ENCODE measurements at regions not wholly inside any gene's neighbourhood (a gene's known extent, or its start where the extent isn't known, plus 50 kb on each side); places are given as distances from the start of the nearest gene placed in this dataset.

DNA sequence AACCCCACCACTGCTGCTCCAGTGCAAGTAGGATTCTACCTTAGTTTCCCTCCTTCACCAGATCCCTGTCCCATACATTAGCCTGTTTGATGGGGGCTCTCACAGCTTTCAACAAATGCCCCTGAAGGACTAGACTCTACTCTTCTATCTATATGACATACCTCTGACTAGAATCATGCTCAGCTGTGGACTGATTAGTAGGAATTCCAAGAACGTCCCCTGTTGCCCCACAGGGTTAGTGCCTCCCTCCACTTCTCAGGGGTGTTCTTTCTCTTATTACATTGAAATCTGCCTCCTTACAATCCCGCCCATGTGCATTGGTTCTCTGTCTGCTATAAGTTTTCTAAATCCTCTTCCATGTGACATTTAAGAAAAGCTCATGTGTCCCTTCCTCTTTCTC is 375.9 kb upstream of the DUSP10 start:
- Mint-ChIP-seq H3K9me3 (no peaks in the 10 kb centered on the region), H3K4me3 (no peak overlapping the region), H3K27me3 (peaks cover 8% of the 10 kb centered on the region), H3K36me3 (no peaks in the 10 kb centered on the region), H3K27ac (no peak overlapping the region), H3K4me1 (no peaks in the 10 kb centered on the region)
- POLR2A ChIA-PET: no interaction called here
- DNase-seq: no peak
- ATAC-seq (ENCODE audit: low read depth): no peak

DNA sequence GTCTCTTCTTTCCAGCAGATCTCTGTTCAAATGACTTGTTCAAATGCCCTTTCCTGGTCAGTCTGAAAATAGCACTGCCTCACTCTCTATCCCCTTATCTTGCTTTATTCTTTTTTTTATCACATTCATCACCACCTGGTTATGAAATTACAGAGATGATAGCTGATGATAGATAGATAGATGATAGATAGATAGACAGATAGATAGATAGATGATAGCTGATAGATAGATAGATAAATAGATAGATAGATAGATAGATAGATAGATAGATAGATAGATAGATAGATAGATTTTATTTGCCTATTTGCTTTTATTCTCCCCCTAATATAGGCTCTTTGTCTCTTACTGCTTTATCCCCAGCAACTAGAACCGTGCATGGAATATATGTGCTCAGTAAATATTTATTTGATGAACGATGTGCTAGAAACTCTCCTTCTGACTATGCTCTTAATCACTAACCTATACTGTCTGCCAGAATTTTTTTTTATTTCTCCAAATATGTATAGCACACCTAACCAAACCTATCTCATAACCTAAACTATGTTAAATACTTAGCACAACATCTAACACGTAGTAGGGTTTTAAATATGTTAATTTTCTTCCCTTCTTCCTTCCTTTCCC is 372.8 kb upstream of the DUSP10 start:
- H3K9me3 Mint-ChIP-seq: no peaks in the 10 kb centered on the region
- ATAC-seq (ENCODE audit: low read depth) (no peak), DNase-seq (no peak)
- no peaks in the 10 kb centered on the region for H3K4me1 Mint-ChIP-seq
- no peak overlapping the region for H3K4me3 Mint-ChIP-seq
- peaks cover 5% of the 10 kb centered on the region for H3K27me3 Mint-ChIP-seq
- POLR2A ChIA-PET: no interaction called here
- H3K27ac Mint-ChIP-seq: no peak overlapping the region
- no peaks in the 10 kb centered on the region for H3K36me3 Mint-ChIP-seq

DNA sequence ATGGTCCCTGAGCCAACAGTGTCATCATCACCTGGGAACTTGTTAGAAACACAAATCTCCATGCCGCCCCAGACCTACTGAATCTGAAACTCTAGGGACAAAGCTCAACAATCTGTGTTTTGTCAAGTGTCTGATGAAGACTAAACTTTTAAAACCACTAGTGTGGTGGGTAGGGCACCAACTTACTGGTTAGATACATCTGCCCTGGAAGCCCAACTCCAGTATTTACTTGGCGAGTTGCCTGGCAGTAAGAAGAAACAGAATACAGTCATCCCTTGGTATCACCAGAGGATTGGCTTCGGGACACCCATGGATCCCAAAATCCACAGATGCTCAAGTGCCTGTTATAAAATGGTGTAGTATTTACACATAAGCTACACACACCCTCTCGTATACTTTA is 367.9 kb upstream of the DUSP10 start:
- H3K4me3 Mint-ChIP-seq: no peak overlapping the region
- no peak for ATAC-seq (ENCODE audit: low read depth)
- POLR2A ChIA-PET: no interaction called here
- H3K9me3 Mint-ChIP-seq: no peaks in the 10 kb centered on the region
- H3K36me3 Mint-ChIP-seq: no peaks in the 10 kb centered on the region
- no peak overlapping the region for H3K27ac Mint-ChIP-seq
- H3K4me1 Mint-ChIP-seq: no peaks in the 10 kb centered on the region
- peaks cover 3% of the 10 kb centered on the region for H3K27me3 Mint-ChIP-seq
- DNase-seq: no peak

DNA sequence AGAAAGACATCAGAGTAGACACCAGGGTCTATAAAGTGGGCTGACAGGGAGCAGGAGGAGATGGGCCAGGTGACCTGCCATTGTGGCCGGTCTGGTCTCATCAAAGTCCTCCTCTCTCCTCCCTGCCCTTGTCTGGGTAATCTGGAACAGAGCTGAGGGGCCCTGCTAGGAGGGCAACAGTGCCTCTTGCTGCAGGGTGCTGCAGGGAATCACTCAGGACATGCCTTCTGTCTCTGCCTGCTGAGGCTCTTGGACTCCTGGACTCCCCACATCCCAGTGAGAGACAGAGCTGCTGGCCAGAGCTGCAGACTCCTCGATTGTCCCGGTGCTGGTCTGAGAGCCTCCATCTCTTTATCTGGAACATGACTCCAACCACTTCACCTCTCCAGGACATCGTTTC is 366.1 kb upstream of the DUSP10 start:
- no peaks in the 10 kb centered on the region for H3K4me1 Mint-ChIP-seq

DNA sequence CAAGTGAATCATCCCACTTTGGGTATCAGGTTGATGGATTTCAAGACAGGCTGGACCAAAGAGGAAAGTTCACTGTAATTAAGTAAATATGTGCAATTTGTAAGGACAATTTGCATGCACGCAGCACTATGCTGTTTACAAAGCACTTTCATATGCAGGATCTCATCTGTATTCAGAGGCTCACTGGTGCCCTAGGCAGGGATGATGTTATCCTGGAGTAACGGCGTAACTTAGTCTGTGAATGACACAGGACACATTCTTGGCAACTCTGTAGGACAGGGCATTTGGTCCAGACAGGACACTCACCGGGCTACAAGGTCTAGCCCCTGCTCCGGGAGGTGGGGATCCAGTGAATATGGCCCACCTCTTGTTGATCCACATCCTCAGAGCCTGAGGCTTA is 365.4 kb upstream of the DUSP10 start:
- H3K9me3 Mint-ChIP-seq: no peaks in the 10 kb centered on the region
- no peak overlapping the region for H3K27ac Mint-ChIP-seq
- H3K4me3 Mint-ChIP-seq: no peak overlapping the region
- POLR2A ChIA-PET: no interaction called here
- ATAC-seq (ENCODE audit: low read depth) (no peak), DNase-seq (no peak)
- H3K4me1 Mint-ChIP-seq: no peaks in the 10 kb centered on the region
- no peaks in the 10 kb centered on the region for H3K36me3 Mint-ChIP-seq
- H3K27me3 Mint-ChIP-seq: peaks cover 3% of the 10 kb centered on the region

More for the DNA sequence above, 366.1 kb upstream of the DUSP10 start:
- no peak overlapping the region for H3K4me3 Mint-ChIP-seq
- ATAC-seq (ENCODE audit: low read depth) (no peak), DNase-seq (no peak)
- no peaks in the 10 kb centered on the region for H3K36me3 Mint-ChIP-seq
- POLR2A ChIA-PET: no interaction called here
- H3K9me3 Mint-ChIP-seq: no peaks in the 10 kb centered on the region
- no peak overlapping the region for H3K27ac Mint-ChIP-seq
- H3K27me3 Mint-ChIP-seq: peaks cover 3% of the 10 kb centered on the region

DNA sequence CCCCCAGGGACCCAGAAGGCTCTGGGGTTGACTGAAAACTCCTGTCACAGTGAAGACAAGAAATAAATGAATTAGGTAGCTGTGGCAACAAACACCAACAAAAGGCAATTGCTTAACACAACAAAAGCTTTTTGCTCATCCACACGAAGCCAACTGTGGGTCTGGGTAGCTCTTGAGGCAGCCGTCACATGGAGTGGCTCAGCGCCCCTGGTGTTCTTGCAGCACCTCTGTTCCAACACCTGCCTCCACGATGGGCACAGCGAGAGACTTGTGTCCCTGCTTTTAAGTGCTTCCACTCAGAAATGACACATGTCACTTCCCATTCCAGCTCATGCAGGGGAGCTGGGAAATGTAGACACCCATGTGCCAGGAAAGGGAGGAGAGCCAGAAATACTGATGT is 364.5 kb upstream of the DUSP10 start:
- no peak for ATAC-seq (ENCODE audit: low read depth)
- Mint-ChIP-seq H3K9me3 (no peaks in the 10 kb centered on the region), H3K4me1 (no peaks in the 10 kb centered on the region), H3K27me3 (peaks cover 3% of the 10 kb centered on the region), H3K4me3 (no peak overlapping the region), H3K27ac (no peak overlapping the region), H3K36me3 (no peaks in the 10 kb centered on the region)
- POLR2A ChIA-PET: no interaction called here
- no peak for DNase-seq

DNA sequence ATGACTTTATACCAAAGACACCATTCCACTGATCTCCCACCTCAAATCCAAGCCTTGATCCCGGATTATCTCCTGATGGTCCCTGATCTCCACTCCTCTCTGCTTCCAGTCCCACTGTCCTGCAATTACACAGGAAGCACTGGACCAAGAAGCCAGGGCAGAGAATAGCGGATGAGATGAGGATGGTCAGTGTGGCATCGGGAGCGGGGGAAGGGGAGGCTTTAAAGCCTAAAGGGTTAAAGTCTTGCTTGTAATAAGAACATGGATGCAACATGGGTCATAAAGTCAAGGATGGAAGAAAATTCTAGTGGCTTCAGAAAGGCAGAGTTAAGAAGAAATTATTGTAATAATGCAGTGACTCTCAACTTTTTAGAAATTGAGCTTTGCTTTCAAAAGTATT is 364.0 kb upstream of the DUSP10 start:
- ATAC-seq (ENCODE audit: low read depth): no peak
- no peaks in the 10 kb centered on the region for H3K4me1 Mint-ChIP-seq
- peaks cover 3% of the 10 kb centered on the region for H3K27me3 Mint-ChIP-seq
- no peaks in the 10 kb centered on the region for H3K9me3 Mint-ChIP-seq
- H3K4me3 Mint-ChIP-seq: no peak overlapping the region
- H3K36me3 Mint-ChIP-seq: no peaks in the 10 kb centered on the region
- no peak overlapping the region for H3K27ac Mint-ChIP-seq
- POLR2A ChIA-PET: no interaction called here
- no peak for DNase-seq

DNA sequence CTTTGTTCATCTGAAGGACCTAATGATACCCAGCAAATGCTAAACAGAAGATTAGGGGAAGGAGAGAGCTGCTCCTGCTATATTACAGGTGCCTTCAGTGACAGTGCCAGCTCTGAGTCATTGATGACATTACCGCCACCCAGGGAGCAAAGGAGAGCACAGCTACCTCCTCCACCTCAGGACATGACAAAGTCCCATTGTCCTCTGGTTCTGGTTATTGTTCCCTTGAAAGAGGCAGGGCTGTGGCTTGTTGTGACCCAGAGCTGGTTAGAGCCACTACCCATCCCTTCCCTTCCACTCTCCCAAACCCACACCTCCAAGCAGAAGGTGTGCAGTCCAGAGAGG is 363.5 kb upstream of the DUSP10 start:
- Mint-ChIP-seq H3K36me3 (no peaks in the 10 kb centered on the region), H3K27ac (no peak overlapping the region), H3K27me3 (peaks cover 3% of the 10 kb centered on the region), H3K4me3 (no peak overlapping the region), H3K9me3 (no peaks in the 10 kb centered on the region), H3K4me1 (no peaks in the 10 kb centered on the region)
- DNase-seq: no peak
- POLR2A ChIA-PET: no interaction called here
- ATAC-seq (ENCODE audit: low read depth): no peak

DNA sequence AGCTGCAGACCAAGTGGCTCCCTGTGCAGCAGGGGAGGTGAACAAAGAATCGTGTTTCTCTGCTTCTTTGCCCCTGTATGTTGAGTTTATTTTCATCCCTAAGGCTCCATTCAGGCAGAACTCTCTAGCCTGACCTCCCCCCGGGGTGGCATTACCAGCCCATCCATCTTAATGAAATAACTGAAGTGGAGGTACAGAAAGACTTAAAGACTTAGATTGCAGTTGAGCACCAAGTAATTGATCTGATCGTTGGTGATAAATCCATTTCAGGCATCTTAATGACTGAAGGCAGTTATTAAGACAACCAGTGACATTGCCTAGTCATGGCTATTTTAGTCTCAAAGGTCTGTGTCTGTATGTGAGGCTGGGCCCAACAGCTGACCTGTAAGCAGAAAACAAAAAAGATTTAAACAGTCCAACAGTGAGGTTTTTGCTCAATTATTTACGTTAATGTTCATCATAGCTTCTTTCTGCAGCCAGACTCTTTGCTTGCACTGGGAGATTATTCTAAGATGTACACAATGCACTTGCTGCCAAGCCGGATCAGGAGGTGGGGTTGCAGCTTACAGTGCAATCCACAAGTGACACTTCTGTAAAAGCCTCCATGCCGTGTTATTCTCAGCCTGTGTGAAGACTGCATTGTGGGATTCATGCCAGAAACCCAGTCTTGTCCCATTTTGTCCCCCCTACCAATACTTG is 363.0 kb upstream of the DUSP10 start:
- peaks cover 3% of the 10 kb centered on the region for H3K27me3 Mint-ChIP-seq
- DNase-seq: no peak
- POLR2A ChIA-PET: no interaction called here
- H3K4me3 Mint-ChIP-seq: no peak overlapping the region
- no peak for ATAC-seq (ENCODE audit: low read depth)
- no peaks in the 10 kb centered on the region for H3K4me1 Mint-ChIP-seq
- H3K27ac Mint-ChIP-seq: no peak overlapping the region
- H3K9me3 Mint-ChIP-seq: no peaks in the 10 kb centered on the region
- no peaks in the 10 kb centered on the region for H3K36me3 Mint-ChIP-seq

DNA sequence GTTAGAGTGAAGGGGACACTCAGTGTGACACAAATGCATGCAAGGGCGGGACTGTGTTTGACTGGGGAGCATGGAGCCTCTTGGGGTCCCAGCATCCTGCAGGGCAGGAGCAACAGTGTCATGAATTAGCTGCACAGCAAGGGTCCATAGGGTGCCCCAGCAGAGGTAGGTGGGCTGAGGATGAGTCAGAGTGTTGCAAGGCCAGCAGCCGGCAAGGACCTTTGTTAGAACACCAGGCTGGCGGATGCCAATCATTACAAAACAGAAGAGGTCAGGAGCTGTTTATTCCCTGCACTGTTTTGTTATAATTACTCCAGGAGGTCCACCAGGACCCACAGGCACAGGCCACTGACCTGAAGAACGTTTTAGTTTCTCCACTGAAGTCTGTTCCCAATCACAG is 362.2 kb upstream of the DUSP10 start:
- DNase-seq (no peak), ATAC-seq (ENCODE audit: low read depth) (no peak)
- Mint-ChIP-seq H3K4me1 (no peaks in the 10 kb centered on the region), H3K4me3 (no peak overlapping the region), H3K9me3 (no peaks in the 10 kb centered on the region), H3K27me3 (peaks cover 3% of the 10 kb centered on the region), H3K36me3 (no peaks in the 10 kb centered on the region), H3K27ac (no peak overlapping the region)
- POLR2A ChIA-PET: no interaction called here

DNA sequence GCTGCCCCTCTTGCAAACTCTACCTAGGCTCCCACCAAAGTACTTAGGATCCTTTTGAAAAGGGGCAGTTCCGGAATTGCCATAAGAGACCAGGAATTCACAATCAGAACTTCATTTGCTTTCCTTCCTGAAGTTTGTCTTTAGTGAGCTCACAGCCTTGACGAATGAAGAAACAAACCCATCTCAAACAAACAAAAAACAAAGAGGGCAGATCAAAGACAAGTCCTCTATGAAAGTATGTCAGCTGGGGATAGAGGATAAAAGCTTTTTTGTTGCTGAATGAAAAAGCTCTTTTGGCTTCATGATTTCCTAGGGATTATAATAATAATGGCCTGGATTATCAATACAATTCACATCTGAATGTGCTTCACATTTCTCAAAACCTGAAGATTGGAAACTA is 357.9 kb upstream of the DUSP10 start:
- Mint-ChIP-seq H3K36me3 (no peaks in the 10 kb centered on the region), H3K4me1 (no peaks in the 10 kb centered on the region), H3K4me3 (no peak overlapping the region), H3K9me3 (no peaks in the 10 kb centered on the region), H3K27ac (no peak overlapping the region), H3K27me3 (no peaks in the 10 kb centered on the region)
- POLR2A ChIA-PET: no interaction called here
- ATAC-seq (ENCODE audit: low read depth) (no peak), DNase-seq (no peak)

DNA sequence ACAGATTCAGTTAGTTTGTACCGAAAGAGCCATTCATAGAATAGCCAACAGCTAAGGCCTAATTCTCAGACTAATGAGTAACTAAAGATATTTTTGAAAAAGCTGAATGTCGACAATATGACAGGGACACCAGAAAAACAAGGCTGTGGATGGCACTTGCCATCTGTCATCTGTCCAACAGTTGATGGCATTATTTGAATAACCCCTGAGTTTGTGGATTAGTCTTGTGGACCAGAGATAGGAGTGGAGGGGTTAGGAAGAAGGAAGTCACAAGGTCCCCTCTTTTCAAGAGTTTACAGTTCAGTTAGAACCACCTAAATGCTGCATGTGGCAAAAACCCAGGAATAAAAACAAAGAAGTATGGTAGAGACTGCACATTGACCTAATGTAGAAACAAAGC is 356.5 kb upstream of the DUSP10 start:
- no peak overlapping the region for H3K27ac Mint-ChIP-seq
- H3K36me3 Mint-ChIP-seq: no peaks in the 10 kb centered on the region
- DNase-seq (no peak), ATAC-seq (ENCODE audit: low read depth) (no peak)
- H3K9me3 Mint-ChIP-seq: no peaks in the 10 kb centered on the region
- H3K27me3 Mint-ChIP-seq: no peaks in the 10 kb centered on the region
- H3K4me3 Mint-ChIP-seq: no peak overlapping the region
- no peaks in the 10 kb centered on the region for H3K4me1 Mint-ChIP-seq
- POLR2A ChIA-PET: no interaction called here

DNA sequence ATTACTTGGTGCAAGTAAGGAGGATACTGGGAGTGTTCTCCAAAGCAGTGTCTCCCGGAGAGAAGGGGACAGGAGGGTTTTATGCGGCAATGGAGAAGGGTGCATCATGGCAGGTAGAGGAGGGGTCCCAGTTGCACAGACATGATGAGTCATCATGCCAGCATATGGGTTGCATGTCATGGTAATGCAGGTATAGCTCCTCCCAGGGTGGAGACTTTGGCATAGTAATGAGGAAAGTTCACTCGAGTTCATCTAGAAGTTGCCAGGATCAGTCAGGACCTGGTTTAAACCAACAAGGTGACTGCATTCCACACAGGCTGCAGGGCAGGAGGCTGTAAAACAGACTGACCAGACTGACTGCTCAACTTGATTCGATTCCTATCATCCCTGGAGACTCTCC is 355.7 kb upstream of the DUSP10 start:
- Mint-ChIP-seq H3K27ac (no peak overlapping the region), H3K4me1 (no peaks in the 10 kb centered on the region), H3K36me3 (no peaks in the 10 kb centered on the region), H3K4me3 (no peak overlapping the region), H3K27me3 (no peaks in the 10 kb centered on the region), H3K9me3 (no peaks in the 10 kb centered on the region)
- ATAC-seq (ENCODE audit: low read depth): no peak
- POLR2A ChIA-PET: no interaction called here
- DNase-seq: no peak

DNA sequence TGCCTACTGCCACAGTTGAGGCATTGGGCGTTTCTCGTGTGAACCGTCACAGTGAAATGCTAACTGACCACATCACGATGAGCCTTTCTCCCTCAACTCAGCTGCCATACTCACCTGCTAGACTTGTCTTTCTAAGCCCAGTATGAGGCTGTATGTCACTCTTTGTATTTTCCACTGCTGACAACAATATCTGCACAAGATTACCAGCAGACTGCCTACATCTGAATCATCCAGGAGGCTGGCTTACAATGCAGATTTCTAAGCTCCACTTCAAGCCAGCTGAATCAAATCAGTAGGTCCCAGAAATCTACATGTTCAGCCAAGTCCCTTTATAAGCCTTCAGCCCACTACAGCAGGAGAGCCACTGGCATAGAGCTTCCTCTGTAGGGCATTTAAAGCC is 355.0 kb upstream of the DUSP10 start:
- Mint-ChIP-seq H3K27ac (no peak overlapping the region), H3K9me3 (no peaks in the 10 kb centered on the region), H3K4me3 (no peak overlapping the region), H3K27me3 (no peaks in the 10 kb centered on the region), H3K36me3 (no peaks in the 10 kb centered on the region), H3K4me1 (no peaks in the 10 kb centered on the region)
- POLR2A ChIA-PET: no interaction called here
- DNase-seq: no peak
- no peak for ATAC-seq (ENCODE audit: low read depth)

DNA sequence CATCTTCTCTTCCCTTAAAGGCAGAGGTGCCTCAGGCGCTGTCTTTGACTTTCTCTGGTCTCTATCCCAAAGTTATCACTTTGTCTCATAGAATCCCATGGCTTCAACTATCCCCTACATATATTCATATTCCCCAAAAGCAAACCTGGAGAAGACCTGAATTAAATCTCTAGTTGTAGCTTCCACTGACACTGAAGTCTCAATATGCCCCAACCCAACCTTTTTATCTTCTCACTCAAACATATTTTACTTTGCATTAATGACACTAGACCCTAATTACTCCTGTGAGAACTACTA is 354.5 kb upstream of the DUSP10 start:
- POLR2A ChIA-PET: no interaction called here
- DNase-seq: no peak
- no peak overlapping the region for H3K4me3 Mint-ChIP-seq
- no peaks in the 10 kb centered on the region for H3K9me3 Mint-ChIP-seq
- H3K36me3 Mint-ChIP-seq: no peaks in the 10 kb centered on the region
- ATAC-seq (ENCODE audit: low read depth): no peak
- H3K4me1 Mint-ChIP-seq: no peaks in the 10 kb centered on the region
- no peaks in the 10 kb centered on the region for H3K27me3 Mint-ChIP-seq
- H3K27ac Mint-ChIP-seq: no peak overlapping the region

All from activated naive CD8-positive, alpha-beta T cell treated with anti-CD3 and anti-CD28 coated beads, Interleukin-2, amount 10 ng/mL, durations not matched to agents 7 days and 5 days (primary cell).